ENCODE measurements at regions not wholly inside any gene's neighbourhood (a gene's known extent, or its start where the extent isn't known, plus 50 kb on each side); places are given as distances from the start of the nearest gene placed in this dataset.
"Not testable (repeated sequence)": the region's sequence is repeated elsewhere in the genome, so short reads cannot be mapped to it uniquely, and the experiment has no call there.

- no peak for DNase-seq
Observed at GRCh38 chr7:156055206-156055822, 243.1 kb upstream of the SHH start.

- DNase-seq, result no peak
Observed at GRCh38 chr7:156051884-156052283, 239.6 kb upstream of the SHH start.

DNA sequence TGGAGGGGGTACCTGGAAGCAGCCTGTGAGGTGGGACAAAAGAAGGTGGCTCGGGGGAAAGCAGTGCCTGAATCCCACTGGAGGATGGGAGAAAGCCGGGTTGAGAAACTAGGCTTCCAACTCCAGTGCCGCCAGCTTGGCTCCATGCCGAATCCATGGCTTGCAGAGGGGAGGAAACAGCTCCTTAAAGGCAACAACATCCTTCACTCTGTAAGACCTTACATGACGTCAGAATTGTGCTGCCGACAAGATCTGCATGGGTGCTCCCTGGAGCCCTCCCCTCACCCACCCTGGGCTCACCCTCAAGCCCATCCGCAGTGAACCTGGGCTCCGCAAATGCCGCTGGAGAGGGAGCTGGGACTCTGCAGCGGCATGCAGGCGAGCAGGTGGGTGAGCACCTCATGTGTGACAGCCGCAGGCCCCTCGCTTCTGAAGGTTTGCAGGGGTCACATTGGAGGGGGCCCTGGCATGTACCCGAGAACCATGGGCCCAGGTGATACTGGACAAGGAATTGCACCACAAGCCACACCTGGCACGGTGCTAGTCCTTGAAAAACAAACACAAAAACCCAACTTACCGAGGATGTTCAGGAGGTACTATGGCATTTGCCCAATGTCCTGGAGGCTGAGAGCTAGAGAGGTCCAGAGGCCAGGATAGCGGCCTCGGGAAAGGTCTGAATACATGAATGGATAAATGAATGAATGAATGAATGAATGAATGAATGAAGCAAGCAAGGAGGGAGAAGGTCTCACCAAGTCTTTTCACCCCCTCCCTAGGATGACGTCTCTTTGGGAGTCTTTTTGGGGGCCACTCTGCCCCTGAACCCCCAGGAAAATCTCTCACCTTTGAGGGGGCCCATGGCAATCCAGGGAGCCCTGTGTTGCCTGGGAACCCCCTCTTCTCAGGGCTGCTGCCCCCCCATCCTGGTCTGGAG lies 238.6 kb upstream of the SHH start:
- no peak for DNase-seq

DNA sequence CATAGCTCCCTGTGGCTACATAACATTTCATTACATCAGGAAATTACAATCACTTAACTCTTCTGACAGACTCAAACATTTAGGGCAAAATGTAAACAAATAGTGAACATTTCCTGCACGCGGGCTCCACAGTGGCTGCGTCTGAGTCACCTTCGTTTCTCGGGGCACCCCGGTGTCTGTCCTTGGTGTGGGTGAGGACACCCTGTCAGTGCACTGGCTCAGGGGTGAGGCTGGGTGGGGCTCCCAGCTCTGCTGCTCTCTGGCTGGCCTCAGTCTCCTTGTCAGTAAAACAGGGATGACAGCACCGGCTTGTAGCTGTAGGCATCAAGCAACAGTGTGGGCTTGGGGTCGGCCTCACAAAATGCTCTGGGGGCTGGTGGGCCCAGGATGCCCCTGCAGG lies 237.1 kb upstream of the SHH start:
- no peak for DNase-seq

DNA sequence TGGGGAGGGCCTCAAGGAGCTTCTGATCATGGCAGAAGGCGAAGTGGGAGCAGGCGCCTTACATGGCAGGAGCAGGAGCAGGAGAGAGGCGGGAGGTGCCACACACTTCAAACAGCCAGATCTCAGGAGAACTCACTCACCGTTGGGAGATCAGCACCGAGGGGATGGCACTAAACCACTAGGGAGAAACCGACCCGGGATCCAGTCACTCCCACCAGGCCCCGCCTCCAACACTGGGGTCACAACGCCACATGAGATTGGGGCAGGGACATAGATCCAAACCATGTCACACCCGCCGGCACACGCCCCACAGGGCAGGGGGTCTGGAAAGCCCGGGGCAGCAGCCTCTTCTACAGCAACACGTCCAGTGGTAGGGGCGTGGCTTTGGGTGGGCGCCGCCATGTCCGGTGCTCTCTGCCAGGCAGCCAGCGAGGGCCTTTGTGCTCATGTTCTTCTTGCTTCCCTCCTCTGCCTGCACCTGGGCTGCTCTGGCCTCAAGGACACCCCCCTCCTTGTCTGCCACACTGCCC lies 233.8 kb upstream of the SHH start:
- DNase-seq, result no peak

GRCh38 chr7:156043416-156044178 lies 231.3 kb upstream of the SHH start:
- DNase-seq, result no peak

DNA sequence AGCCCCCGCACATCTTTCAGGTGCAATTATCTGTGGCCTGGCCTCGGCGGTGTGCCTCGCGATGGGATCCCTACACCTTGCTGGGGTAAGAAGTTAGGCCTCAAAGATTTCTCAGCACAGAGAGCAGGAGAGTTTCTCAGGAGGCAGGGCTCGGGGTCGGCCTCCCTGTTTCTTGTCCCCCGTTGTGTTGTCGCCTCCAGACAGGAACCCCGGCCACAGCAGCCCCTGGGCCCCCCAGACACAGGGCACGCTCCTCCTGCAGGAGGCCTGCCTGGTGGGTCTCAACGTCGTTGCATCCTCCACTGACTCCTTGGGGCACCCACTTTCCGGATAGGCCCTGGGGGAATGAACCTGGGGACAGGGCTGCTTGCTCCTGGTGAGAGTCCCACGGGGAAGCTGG lies 229.1 kb upstream of the SHH start:
- no peak for DNase-seq

DNA sequence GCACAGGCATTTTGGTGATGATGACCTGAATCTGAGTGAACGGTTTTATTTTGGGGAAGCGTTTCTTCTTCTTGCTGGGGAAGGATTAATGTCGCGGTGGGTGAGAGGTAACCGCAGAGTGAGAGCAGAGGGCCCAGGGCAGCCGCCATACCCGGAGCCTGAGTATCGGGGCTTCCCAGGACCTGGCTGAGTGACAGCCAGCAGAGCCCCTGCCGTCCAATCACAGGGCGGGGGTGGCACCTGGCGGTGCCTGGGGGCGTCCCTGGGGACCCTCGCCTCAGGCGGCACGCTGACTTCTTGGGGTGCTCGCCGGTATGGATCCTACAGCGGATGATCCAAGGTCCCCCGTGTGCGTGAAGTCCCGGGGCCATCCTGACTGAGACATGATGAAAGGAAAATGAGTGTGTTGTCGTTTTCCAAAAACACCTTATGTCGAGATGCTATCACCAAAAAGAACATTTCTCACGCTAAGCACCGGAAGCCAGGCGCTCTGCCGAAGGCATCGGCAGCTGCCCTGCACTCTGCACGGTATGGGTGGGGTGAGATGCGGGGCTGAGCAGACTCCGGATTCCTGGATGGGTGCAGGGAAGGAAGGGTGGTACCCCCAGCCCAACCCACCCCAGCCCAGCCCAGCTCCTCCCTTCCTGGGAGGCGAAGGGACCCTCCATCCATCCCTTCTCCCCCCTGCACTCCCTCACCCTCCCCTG lies 227.9 kb upstream of the SHH start:
- DNase-seq, result no peak

- DNase-seq, result no peak
Observed at GRCh38 chr7:156039194-156039593, 226.9 kb upstream of the SHH start.

- no peak for DNase-seq
Observed at GRCh38 chr7:156038345-156038744, 226.1 kb upstream of the SHH start.

DNA sequence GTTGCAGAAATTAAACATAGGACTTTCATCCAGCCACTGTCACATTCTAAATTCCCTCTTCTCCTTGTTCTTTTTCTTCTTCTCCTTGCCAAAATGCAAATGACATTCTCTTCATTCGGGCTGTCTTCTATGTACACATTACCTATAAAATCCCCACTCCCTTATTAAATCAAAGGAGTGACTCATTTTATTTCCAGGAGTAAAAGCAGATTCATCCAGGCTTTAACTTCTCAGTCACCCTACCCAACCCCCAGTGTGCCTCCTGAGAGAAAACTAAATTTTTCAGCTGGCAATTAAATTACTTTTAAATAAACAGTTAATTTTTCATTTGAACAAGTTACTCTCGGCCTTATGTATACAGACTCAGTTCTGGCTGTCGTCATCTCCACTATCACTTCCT lies 223.9 kb upstream of the SHH start:
- DNase-seq, result no peak

DNA sequence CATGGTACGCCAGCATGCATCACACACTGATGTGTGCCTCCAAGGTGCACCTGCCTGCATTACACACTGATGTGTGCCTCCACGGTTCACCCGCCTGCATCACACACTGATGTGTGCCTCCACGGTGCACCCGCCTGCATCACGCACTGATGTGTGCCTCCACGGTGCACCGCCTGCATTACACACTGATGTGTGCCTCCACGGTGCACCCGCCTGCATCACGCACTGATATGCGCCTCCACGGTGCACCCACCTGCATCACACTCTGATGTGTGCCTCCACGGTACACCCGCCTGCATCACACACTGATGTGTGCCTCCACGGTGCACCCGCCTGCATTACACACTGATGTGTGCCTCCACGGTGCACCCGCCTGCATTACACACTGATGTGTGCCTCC lies 223.1 kb upstream of the SHH start:
- DNase-seq, result not testable (repeated sequence)

- no peak for DNase-seq
Observed at GRCh38 chr7:156034397-156034796, 222.1 kb upstream of the SHH start.

GRCh38 chr7:156032973-156033372 lies 220.7 kb upstream of the SHH start:
- DNase-seq, result no peak

DNA sequence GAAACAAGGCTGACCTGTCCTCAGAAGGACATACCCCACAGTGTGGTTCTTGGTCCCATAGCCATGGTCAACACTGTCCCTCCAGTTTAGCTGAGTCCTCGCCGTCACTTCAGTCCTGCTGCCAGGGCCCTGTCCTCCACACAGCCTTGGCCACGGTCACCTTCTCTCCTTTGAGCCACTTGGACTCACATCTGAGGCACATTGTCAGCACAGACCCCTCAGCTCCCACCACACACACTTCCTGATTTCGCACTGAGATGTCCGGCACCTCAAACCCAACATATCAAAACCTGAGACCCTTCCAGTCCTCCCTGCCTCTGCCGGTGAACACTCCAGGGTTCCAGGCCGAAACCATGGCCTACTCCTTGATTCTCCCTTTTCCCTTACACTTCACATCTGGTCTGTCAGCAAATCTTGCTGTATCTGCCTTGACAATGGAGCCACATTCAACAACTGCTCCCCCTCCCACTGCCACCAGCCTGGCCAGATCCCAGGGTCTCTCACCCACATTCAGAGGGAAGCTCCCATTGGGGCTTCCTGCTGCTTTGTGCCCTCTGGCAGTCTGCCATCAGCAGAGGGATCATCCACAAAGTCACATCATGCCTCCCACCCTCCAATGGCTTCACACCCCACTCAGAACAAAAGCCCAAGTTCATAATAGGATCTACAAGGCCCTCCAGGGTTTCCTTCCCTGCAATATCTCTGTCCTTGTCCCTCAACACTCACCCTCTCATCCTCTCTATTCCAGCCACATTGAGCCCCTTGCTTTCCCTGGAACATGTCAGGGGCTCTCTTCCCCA lies 219.6 kb upstream of the SHH start:
- DNase-seq, result no peak

DNA sequence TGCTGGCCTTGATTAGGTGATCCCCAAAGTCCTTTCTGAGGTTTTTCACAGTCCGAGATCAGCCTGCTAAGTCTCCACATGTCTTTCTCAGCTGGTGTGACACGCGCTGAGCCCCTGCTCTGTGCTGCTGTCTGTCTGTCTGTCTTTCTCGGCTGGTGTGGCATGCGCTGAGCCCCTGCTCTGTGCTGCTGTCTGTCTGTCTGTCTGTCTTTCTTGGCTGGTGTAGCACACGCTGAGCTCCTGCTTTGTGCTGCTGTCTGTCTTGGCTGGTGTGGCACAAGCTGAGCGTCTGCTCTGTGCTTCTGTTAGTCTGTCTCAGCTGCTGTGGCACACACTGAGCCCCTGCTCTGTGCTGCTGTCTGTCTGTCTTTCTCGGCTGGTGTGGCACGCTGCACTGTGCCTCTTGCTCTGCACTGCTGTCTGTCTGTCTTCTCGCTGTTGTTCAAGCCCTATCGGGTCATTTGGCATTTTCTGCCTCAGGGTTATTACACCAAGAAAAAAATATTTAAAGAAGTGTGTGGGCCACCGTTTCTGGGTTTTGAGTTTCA lies 217.3 kb upstream of the SHH start:
- DNase-seq, result no peak

DNA sequence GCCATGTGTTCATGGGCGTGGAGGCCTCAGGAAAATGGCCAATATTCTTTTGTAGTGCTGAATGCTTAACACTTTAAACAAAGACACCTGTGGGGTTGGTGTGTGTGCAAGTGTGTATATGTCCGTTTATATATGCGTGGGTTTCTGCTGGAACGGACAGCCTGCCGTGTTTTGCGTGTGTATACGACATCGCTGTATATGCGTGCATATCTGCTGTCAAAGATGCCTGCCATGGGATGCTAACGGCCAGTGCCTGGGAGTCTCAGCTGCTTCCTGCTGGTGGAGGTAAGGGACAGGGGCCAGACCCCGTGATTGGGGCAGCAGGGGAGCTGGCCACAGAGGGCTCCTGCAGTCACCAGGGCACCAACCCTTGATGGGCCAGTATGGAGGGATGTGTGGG lies 216.3 kb upstream of the SHH start:
- DNase-seq, result no peak

GRCh38 chr7:156027821-156028220 lies 215.6 kb upstream of the SHH start:
- DNase-seq, result no peak

DNA sequence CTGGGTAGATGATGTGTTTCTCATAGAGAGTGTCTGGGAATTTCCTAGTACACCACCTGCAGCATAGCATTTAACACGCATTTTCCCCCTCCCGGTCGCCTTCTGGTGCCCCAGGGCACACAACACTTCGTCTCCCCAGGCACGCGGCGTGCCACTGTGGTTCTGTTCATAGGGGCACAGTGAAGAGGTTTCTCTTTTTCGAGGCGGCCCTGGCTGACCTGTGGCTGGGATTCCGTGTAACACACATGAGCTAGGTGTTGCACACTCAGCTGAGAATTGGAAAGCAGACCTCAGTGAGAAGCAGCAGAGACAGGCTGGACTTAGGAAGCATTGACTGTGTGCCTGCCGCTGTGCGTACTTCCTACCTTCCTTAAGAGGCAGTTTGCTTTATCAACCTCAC lies 214.3 kb upstream of the SHH start:
- DNase-seq, result no peak

- no peak for DNase-seq
Observed at GRCh38 chr7:156026076-156026600, 213.9 kb upstream of the SHH start.

DNA sequence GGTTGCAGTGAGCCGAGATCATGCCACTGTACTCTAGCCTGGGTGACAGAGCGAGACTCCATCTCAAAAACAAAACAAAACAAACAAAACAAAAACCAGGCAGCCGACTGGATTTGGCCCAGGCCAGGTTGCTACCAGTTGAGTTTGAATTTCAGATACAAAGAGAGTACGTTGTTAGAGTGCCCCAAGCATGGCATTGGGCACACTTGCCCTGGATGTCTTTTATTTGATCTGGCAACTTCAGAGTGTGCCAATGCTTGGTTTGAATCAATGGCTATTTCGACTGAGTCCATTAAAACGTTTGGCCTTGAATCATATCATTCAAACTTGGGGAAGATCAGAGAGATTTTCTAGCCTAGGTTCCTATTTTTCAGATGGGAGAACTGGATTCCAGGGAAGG lies 213.4 kb upstream of the SHH start:
- DNase-seq, result no peak
